Breast epithelium (tissue), 4 donors: ENCODE measurements at regions not wholly inside any gene's neighbourhood (a gene's known extent, or its start where the extent isn't known, plus 50 kb on each side); places are given as distances from the start of the nearest gene placed in this dataset.
"Not testable (repeated sequence)": the region's sequence is repeated elsewhere in the genome, so short reads cannot be mapped to it uniquely, and the experiment has no call there.

Experiments used
- DNase-seq, 2 donors: peaks; one replicate each; pipeline ENCODE4 v3.0.0-alpha.2; 2019; ENCODE audit warnings: low spot score in 2 of 2
- H3K27ac ChIP-seq, 2 donors: fragments of 200-600 bp; sonication (generic) in 1 of 2; one replicate each; pipeline ENCODE4 v1.5.1; 2016 to 2019; ENCODE audit warnings: mild to moderate bottlenecking in 1 of 2
- H3K27me3 ChIP-seq, 2 donors: fragments of 200-600 bp; sonication (generic) in 1 of 2; one replicate each; pipeline versions ENCODE4 v1.5.1 to v1.6.0; 2017 to 2019; ENCODE audit warnings: control low read depth in 1 of 2, mild to moderate bottlenecking in 1 of 2
- H3K36me3 ChIP-seq: fragments of 200-600 bp; one replicate; pipeline ENCODE4 v1.5.1; 2019
- H3K4me1 ChIP-seq, 2 donors: fragments of 200-600 bp; sonication (generic); one replicate each; pipeline ENCODE4 v1.5.1; 2016 to 2019; ENCODE audit warnings: control low read depth in 1 of 2
- H3K4me3 ChIP-seq, 3 donors: fragments of 200-600 bp; sonication (generic); 1 replicate in 2 of 3; 2 replicates in 1 of 3; pipeline ENCODE4 v1.5.1; 2016 to 2019; ENCODE audit warnings: mild to moderate bottlenecking in 3 of 3, moderate library complexity in 2 of 3
- H3K9me3 ChIP-seq, 2 donors: fragments of 200-600 bp; sonication (generic) in 1 of 2; one replicate each; pipeline ENCODE4 v1.5.1; 2016 to 2019; ENCODE audit warnings: control low read depth in 1 of 2
- CTCF ChIP-seq, 3 donors: fragments of 450-650 bp; IDR thresholded peaks; one replicate each; pipeline ENCODE4 v1.5.1; 2016 to 2017; ENCODE audit warnings: antibody characterized with exemption in 3 of 3, mild to moderate bottlenecking in 3 of 3, moderate library complexity in 3 of 3
- POLR2A ChIP-seq: fragments of 450-650 bp; IDR thresholded peaks from one replicate; pipeline ENCODE4 v1.6.1; 2016; ENCODE audit warnings: antibody characterized with exemption, mild to moderate bottlenecking, moderate library complexity
- POLR2AphosphoS5 ChIP-seq, 3 donors: sonication (generic); formaldehyde crosslinking; IDR thresholded peaks; one replicate each; pipeline ENCODE4 v1.6.1; 2017; ENCODE audit warnings: antibody characterized with exemption in 3 of 3
- intact Hi-C: fragments of 100-400 bp; cut with DNase I; formaldehyde crosslinking; loops from one replicate; pipeline ENCODE4 v1.15.1; 2023; ENCODE audit warnings: low total_unique reads

- TF ChIP-seq CTCF (IDR thresholded peaks at IDR 0.05) = no peak
- TF ChIP-seq POLR2A = no peak
- no peak for TF ChIP-seq POLR2AphosphoS5 (IDR thresholded peaks at IDR 0.05)
- no peak for DNase-seq
- Histone ChIP-seq H3K4me1 (no peaks in the 10 kb centered on the region), H3K4me3 (no peak overlapping the region), H3K27me3 (no peaks in the 10 kb centered on the region), H3K27ac (no peak overlapping the region), H3K9me3 (peaks cover 0 to 6% of the 10 kb centered on the region in 2 donors), H3K36me3 (no peaks in the 10 kb centered on the region)
- intact Hi-C loops = no loop called here
These were observed 187.8 kb downstream of the PYDC2 start for GRCh38 chr3:191648787-191649186.

- intact Hi-C loops = no loop called here
- H3K4me1 ChIP-seq = no peaks in the 10 kb centered on the region
- no peak overlapping the region for H3K27ac ChIP-seq
- no peak overlapping the region for H3K4me3 ChIP-seq
- H3K27me3 ChIP-seq = no peaks in the 10 kb centered on the region
- H3K36me3 ChIP-seq = no peaks in the 10 kb centered on the region
- TF ChIP-seq POLR2AphosphoS5 (IDR thresholded peaks at IDR 0.05) = no peak
- TF ChIP-seq POLR2A = no peak
- no peak for TF ChIP-seq CTCF (IDR thresholded peaks at IDR 0.05)
- H3K9me3 ChIP-seq = peaks cover 0 to 6% of the 10 kb centered on the region in 2 donors
- DNase-seq = no peak
These were observed 188.7 kb downstream of the PYDC2 start for GRCh38 chr3:191649626-191650025.

- H3K4me1 ChIP-seq, H3K27me3 ChIP-seq, intact Hi-C loops, H3K9me3 ChIP-seq, H3K4me3 ChIP-seq, H3K36me3 ChIP-seq, DNase-seq, H3K27ac ChIP-seq: not testable (repeated sequence)
These were observed 197.9 kb downstream of the PYDC2 start for GRCh38 chr3:191658781-191659419.

- H3K36me3 ChIP-seq, H3K4me3 ChIP-seq, DNase-seq, H3K27me3 ChIP-seq, H3K9me3 ChIP-seq, H3K4me1 ChIP-seq, H3K27ac ChIP-seq, intact Hi-C loops: not testable (repeated sequence)
These were observed 201.2 kb downstream of the PYDC2 start for GRCh38 chr3:191662150-191662549.

GRCh38 chr3:191680989-191681597, 220.1 kb downstream of the PYDC2 start:
- Histone ChIP-seq H3K4me1 (no peaks in the 10 kb centered on the region), H3K9me3 (no peaks in the 10 kb centered on the region), H3K27me3 (no peaks in the 10 kb centered on the region), H3K27ac (no peak overlapping the region), H3K36me3 (no peaks in the 10 kb centered on the region), H3K4me3 (no peak overlapping the region)
- no peak for TF ChIP-seq POLR2A
- TF ChIP-seq POLR2AphosphoS5 (IDR thresholded peaks at IDR 0.05) = no peak
- TF ChIP-seq CTCF (IDR thresholded peaks at IDR 0.05) = no peak
- intact Hi-C loops = no loop called here
- no peak for DNase-seq

- no peak overlapping the region for H3K4me3 ChIP-seq
- TF ChIP-seq POLR2AphosphoS5 (IDR thresholded peaks at IDR 0.05) = no peak
- no peak for TF ChIP-seq POLR2A
- no peak for TF ChIP-seq CTCF (IDR thresholded peaks at IDR 0.05)
- intact Hi-C loops = no loop called here
These were observed 222.0 kb downstream of the PYDC2 start for GRCh38 chr3:191682961-191683360.

More at GRCh38 chr3:191682961-191683360, 222.0 kb downstream of the PYDC2 start:
- DNase-seq = no peak
- no peak overlapping the region for H3K27ac ChIP-seq
- H3K4me1 ChIP-seq = no peaks in the 10 kb centered on the region
- no peaks in the 10 kb centered on the region for H3K27me3 ChIP-seq
- no peaks in the 10 kb centered on the region for H3K9me3 ChIP-seq
- H3K36me3 ChIP-seq = no peaks in the 10 kb centered on the region
